PC-9 (cell line): ENCODE measurements at regions not wholly inside any gene's neighbourhood (a gene's known extent, or its start where the extent isn't known, plus 50 kb on each side); places are given as distances from the start of the nearest gene placed in this dataset.

Source experiments
- BruUV-seq: library from RNA; stranded (reverse); fragments of 400-500 nt; replicated peaks from 2 replicates; lab custom pipeline; 2021; lab: Mats Ljungman, UMichigan
- CTCF ChIA-PET: fragments of 300-600 bp; sonication (Branson Sonifier 250); formaldehyde crosslinking; loops from one replicate; lab custom pipeline; 2022; ENCODE audit warnings: antibody characterized with exemption; lab: Charles Lee
- POLR2A ChIA-PET: fragments of 300-600 bp; sonication (Branson Sonifier 250); formaldehyde crosslinking; loops from one replicate; lab custom pipeline; 2022; ENCODE audit warnings: antibody characterized with exemption; ENCODE audit not compliant: unreplicated experiment; lab: Charles Lee
- DNase-seq, 2 experiments: peaks; one replicate each; pipeline versions ENCODE4 v3.0.0 to v3.0.0-alpha.2; 2015 to 2022; ENCODE audit warnings: mixed read lengths in 1 of 2
- H2AFZ ChIP-seq: fragments of 200-600 bp; sonication (generic); 2 replicates; pipeline ENCODE4 v1.8.1; 2017; ENCODE audit warnings: antibody characterized with exemption
- H3F3A ChIP-seq: fragments of 200-600 bp; sonication (generic); 2 replicates; pipeline ENCODE4 v1.8.1; 2017; ENCODE audit warnings: antibody characterized with exemption, mild to moderate bottlenecking, low read depth; ENCODE audit not compliant: insufficient read depth
- H3K27ac ChIP-seq: fragments of 200-600 bp; sonication (generic); 2 replicates; pipeline ENCODE4 v1.6.1; 2016; ENCODE audit warnings: mixed run types
- H3K27me3 ChIP-seq: fragments of 200-600 bp; sonication (generic); 2 replicates; pipeline ENCODE4 v1.6.1; 2016; ENCODE audit warnings: low read depth, mixed run types; ENCODE audit not compliant: insufficient read depth
- H3K36me3 ChIP-seq: fragments of 200-600 bp; sonication (generic); 2 replicates; pipeline ENCODE4 v1.6.1; 2016; ENCODE audit warnings: low read depth, mixed run types
- H3K4me1 ChIP-seq: fragments of 200-600 bp; sonication (generic); replicated peaks from 2 replicates; pipeline ENCODE4 v1.6.1; 2016; ENCODE audit warnings: mixed run types; ENCODE audit not compliant: insufficient read depth
- H3K4me2 ChIP-seq: fragments of 200-600 bp; sonication (generic); 2 replicates; pipeline ENCODE4 v1.6.1; 2017; ENCODE audit warnings: mixed run types
- H3K4me3 ChIP-seq: fragments of 200-600 bp; sonication (generic); 2 replicates; pipeline ENCODE4 v1.6.1; 2016; ENCODE audit warnings: mixed run types
- H3K79me2 ChIP-seq: fragments of 200-600 bp; sonication (generic); 2 replicates; pipeline ENCODE4 v1.6.1; 2017; ENCODE audit warnings: low read depth, mixed run types
- H3K9me2 ChIP-seq: fragments of 200-600 bp; sonication (generic); 2 replicates; pipeline ENCODE4 v1.8.1; 2017; ENCODE audit warnings: mild to moderate bottlenecking; ENCODE audit not compliant: insufficient read depth
- H3K9me3 ChIP-seq: fragments of 200-600 bp; sonication (generic); 2 replicates; pipeline ENCODE4 v1.8.1; 2016; ENCODE audit warnings: low read depth; ENCODE audit not compliant: insufficient read depth
- H4K20me1 ChIP-seq: fragments of 200-600 bp; sonication (generic); 2 replicates; pipeline ENCODE4 v1.8.1; 2017; ENCODE audit not compliant: insufficient read depth
- CTCF ChIP-seq: fragments of 200-600 bp; sonication (generic); conservative IDR thresholded peaks from 2 replicates; pipeline ENCODE4 v1.6.1; 2017; ENCODE audit warnings: mixed run types, antibody characterized with exemption, mild to moderate bottlenecking, moderate library complexity
- EZH2 ChIP-seq: fragments of 200-600 bp; sonication (generic); IDR thresholded peaks from 2 replicates; pipeline ENCODE4 v1.8.0; 2017; ENCODE audit warnings: antibody characterized with exemption, low read depth
- intact Hi-C: fragments of 100-400 bp; cut with micrococcal nuclease; formaldehyde crosslinking; loops from one replicate; pipeline ENCODE4 v1.10.0; 2022; ENCODE audit not compliant: unreplicated experiment

DNA sequence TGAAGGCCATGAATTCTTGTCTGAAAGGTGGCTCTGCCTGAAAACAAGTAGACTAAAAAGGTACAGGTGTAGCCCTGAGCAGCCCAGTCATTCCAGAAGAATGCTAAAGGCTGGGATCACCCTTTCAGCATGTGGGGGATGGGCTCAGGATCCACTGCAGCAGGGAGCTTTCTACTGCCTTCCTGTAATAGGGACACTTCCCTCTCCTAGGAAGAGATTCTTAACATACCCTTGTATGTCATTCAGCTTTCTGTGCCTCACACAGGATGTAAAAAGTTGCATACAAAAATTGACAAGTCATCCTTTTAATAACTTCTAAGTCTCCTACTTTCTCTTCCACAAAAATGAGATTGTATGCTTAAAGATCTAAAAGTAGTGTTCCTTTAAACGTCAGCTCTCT lies 123.3 kb downstream of the ZNF518B start:
- POLR2A ChIA-PET: no interaction called here
- BruUV-seq: no TSS peak
- H3K36me3 ChIP-seq: no peaks in the 10 kb centered on the region
- H3K9me2 ChIP-seq: no peaks in the 10 kb centered on the region
- H3K9me3 ChIP-seq: no peaks in the 10 kb centered on the region
- intact Hi-C loops: no loop called here
- H3F3A ChIP-seq: no peaks in the 10 kb centered on the region
- DNase-seq: no peak
- H2AFZ ChIP-seq: no peak overlapping the region
- H3K4me3 ChIP-seq: no peak overlapping the region
- no peak overlapping the region for H3K4me2 ChIP-seq
- TF ChIP-seq EZH2 (no peak), CTCF (no peak)
- H3K27me3 ChIP-seq: peaks cover 2% of the 10 kb centered on the region; the same call in 1 of the 2 replicates
- H3K4me1 ChIP-seq: no peaks in the 10 kb centered on the region
- CTCF ChIA-PET: no interaction called here
- no peak overlapping the region for H3K27ac ChIP-seq
- no peaks in the 10 kb centered on the region for H3K79me2 ChIP-seq
- no peaks in the 10 kb centered on the region for H4K20me1 ChIP-seq

DNA sequence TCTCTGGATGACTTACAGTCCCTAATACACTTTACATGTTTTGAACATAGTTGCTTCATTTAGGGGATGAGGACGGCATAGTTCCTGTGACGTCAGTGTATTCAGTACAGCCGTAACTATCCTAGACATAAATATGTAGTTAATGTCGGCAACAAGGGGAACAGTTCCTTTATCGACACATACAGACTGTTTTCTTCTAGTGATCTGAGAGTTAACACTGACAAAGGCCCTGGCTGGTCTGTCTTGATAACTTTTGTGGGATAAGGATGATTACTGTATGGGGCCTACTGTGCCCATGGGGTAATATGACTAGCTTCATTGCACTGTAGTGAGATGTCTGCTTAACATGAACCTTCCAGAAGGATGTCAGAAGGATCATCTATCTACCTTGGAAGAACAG lies 131.2 kb downstream of the ZNF518B start:
- H4K20me1 ChIP-seq: no peaks in the 10 kb centered on the region
- H3K4me1 ChIP-seq: no peaks in the 10 kb centered on the region
- no peak overlapping the region for H2AFZ ChIP-seq
- no peak overlapping the region for H3K4me2 ChIP-seq
- no TSS peak for BruUV-seq
- POLR2A ChIA-PET: no interaction called here
- no peaks in the 10 kb centered on the region for H3F3A ChIP-seq
- H3K27me3 ChIP-seq: no peaks in the 10 kb centered on the region
- H3K27ac ChIP-seq: no peak overlapping the region
- CTCF ChIA-PET: no interaction called here
- no peaks in the 10 kb centered on the region for H3K36me3 ChIP-seq
- intact Hi-C loops: no loop called here
- no peaks in the 10 kb centered on the region for H3K79me2 ChIP-seq
- no peak for TF ChIP-seq EZH2
- no peak overlapping the region for H3K4me3 ChIP-seq
- no peak for DNase-seq
- no peaks in the 10 kb centered on the region for H3K9me3 ChIP-seq
- no peaks in the 10 kb centered on the region for H3K9me2 ChIP-seq

- BruUV-seq: no TSS peak
- H3F3A ChIP-seq: no peaks in the 10 kb centered on the region
- no peak overlapping the region for H3K4me3 ChIP-seq
- POLR2A ChIA-PET: no interaction called here
- H3K79me2 ChIP-seq: no peaks in the 10 kb centered on the region
- TF ChIP-seq EZH2: no peak
- TF ChIP-seq CTCF: no peak
- intact Hi-C loops: no loop called here
- H3K4me2 ChIP-seq: no peak overlapping the region
- H3K27ac ChIP-seq: no peak overlapping the region
- H2AFZ ChIP-seq: no peak overlapping the region
- no peaks in the 10 kb centered on the region for H4K20me1 ChIP-seq
- no peaks in the 10 kb centered on the region for H3K36me3 ChIP-seq
- H3K9me3 ChIP-seq: no peaks in the 10 kb centered on the region
- H3K27me3 ChIP-seq: no peaks in the 10 kb centered on the region
- H3K4me1 ChIP-seq: no peaks in the 10 kb centered on the region
- H3K9me2 ChIP-seq: no peaks in the 10 kb centered on the region
- CTCF ChIA-PET: no interaction called here
- no peak for DNase-seq
These were observed 135.3 kb downstream of the ZNF518B start for GRCh38 chr4:10321931-10322330.

- no peak overlapping the region for H2AFZ ChIP-seq
- no peak for DNase-seq
- H3K36me3 ChIP-seq: no peaks in the 10 kb centered on the region
- intact Hi-C loops: no loop called here
- no peaks in the 10 kb centered on the region for H3K79me2 ChIP-seq
- no peaks in the 10 kb centered on the region for H3K4me1 ChIP-seq
- H3K4me2 ChIP-seq: no peak overlapping the region
- H3F3A ChIP-seq: no peaks in the 10 kb centered on the region
- no TSS peak for BruUV-seq
- no peaks in the 10 kb centered on the region for H3K9me2 ChIP-seq
- POLR2A ChIA-PET: no interaction called here
- TF ChIP-seq CTCF (no peak), EZH2 (no peak)
- no peak overlapping the region for H3K4me3 ChIP-seq
- no peaks in the 10 kb centered on the region for H3K9me3 ChIP-seq
- no peaks in the 10 kb centered on the region for H4K20me1 ChIP-seq
- H3K27ac ChIP-seq: no peak overlapping the region
- H3K27me3 ChIP-seq: no peaks in the 10 kb centered on the region
- CTCF ChIA-PET: interaction anchor here (0.6 kb wide), 1 partner anchor 222 kb away, joined by 7 read pairs; no protein-coding TSS in a partner anchor
These were observed 137.1 kb downstream of the ZNF518B start for GRCh38 chr4:10320130-10320529.
